ENCODE measurements at regions not wholly inside any gene's neighbourhood (a gene's known extent, or its start where the extent isn't known, plus 50 kb on each side); places are given as distances from the start of the nearest gene placed in this dataset.

DNA sequence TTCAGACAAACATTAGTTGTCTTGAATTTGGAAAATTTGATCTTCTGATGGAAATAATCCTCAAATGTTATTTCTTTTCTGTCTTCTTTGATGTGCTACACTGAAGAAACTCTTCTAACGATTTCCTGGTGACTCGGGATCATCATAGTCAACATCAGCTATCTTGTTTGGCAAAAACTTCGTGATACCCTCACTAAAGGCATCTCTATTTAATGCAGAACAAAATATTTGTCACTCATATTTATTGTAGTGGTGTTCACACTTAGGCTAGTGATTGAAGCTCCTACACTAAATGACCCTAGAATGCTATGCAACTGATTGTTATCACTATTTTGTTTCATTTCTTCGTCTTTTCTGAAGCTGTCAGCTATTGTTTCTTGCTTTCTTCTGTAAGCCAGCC lies 334.7 kb upstream of the ZEB2 start:
- no peak for TF ChIP-seq CTCF (IDR thresholded peaks at IDR 0.05; ENCODE audit: insufficient read depth, low read length)
- no peak for TF ChIP-seq POLR2AphosphoS5 (IDR thresholded peaks at IDR 0.05; ENCODE audit: low read depth)

Measured in HL-60 (cell line).